ENCODE measurements at regions not wholly inside any gene's neighbourhood (a gene's known extent, or its start where the extent isn't known, plus 50 kb on each side); places are given as distances from the start of the nearest gene placed in this dataset.
A peak's percentile ranks its signal among the peaks of the same experiment; 100 is the strongest.

DNA sequence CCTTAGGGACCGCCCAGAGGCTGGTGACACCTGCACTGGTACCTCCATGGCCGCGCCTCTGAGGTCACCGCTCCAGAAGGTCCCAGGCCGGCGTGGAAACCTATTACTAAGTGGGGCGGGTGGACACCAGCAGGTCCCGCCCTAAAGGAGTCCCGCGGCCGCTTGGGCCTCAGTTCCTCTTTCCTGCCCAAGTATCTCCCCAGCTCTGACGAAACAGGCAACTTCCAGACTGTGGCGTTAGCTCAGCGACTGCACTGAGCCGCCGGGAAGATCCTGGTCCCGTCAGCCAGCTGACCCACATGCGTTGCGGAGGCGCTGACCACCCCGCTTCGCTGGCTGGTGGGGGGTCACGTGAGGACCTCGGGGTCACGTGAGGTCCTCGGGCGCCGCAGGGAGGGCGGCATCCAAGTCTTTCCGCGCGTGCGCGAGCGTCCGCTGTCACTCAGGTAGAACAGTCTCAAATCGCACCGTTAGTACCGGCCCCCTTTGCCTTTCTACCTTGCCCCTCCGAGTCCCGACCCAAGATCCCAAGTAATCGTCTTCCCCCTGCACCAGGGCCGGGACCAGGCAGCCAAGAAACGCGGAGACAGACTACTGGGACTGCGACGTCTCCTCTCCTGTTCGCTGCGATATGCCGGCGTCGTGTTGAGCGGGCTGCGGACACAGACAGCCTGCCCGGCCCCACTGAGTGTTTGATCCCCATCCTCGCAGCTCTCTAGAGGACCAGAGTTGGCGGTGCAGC, 53.7 kb upstream of the KDM4C start:
- DNase-seq (ENCODE audit: low read depth in 2 of 2) = peak; percentile 62 to 76

GRCh38 chr9:6702707-6703106, 55.1 kb upstream of the KDM4C start:
- DNase-seq (ENCODE audit: low read depth in 2 of 2) = no peak

GRCh38 chr9:6696178-6696577, 50.6 kb upstream of the GLDC start:
- DNase-seq (ENCODE audit: low read depth in 2 of 2) = no peak

- DNase-seq (ENCODE audit: low read depth in 2 of 2) = no peak
These were observed 49.7 kb upstream of the GLDC start for GRCh38 chr9:6695121-6695814.

All from activated CD4-positive, alpha-beta T cell treated with anti-CD3 and anti-CD28 coated beads for 24 hours (primary cell).